HCT116 (cell line): ENCODE measurements at regions not wholly inside any gene's neighbourhood (a gene's known extent, or its start where the extent isn't known, plus 50 kb on each side); places are given as distances from the start of the nearest gene placed in this dataset.

ENCODE experiments used
- ATAC-seq: fragments of 200-7000 bp; cut with Tn5 transposase; 2 replicates; pipeline ENCODE4 v1.9.1; 2020; ENCODE audit warnings: mild to moderate bottlenecking, moderate library complexity
- BruUV-seq: library from RNA; stranded (reverse); fragments of 400-500 nt; replicated peaks from 2 replicates; lab custom pipeline; 2021; lab: Mats Ljungman, UMichigan
- CTCF ChIA-PET: fragments of 300-600 bp; sonication (Branson Sonifier 250); formaldehyde crosslinking; loops from one replicate; lab custom pipeline; 2021; ENCODE audit warnings: antibody characterized with exemption; lab: Charles Lee
- POLR2A ChIA-PET: fragments of 300-600, 350-600 bp; sonication (Branson Sonifier 250); formaldehyde crosslinking; loops from one replicate; lab custom pipeline; 2021; ENCODE audit warnings: antibody characterized with exemption; lab: Charles Lee
- RAD21 ChIA-PET, 2 experiments: fragments of 300-600 bp; sonication (Branson Sonifier 250); formaldehyde crosslinking; loops; one replicate each; lab custom pipeline; 2023; ENCODE audit warnings: low total read pairs in 2 of 2; ENCODE audit not compliant: uncharacterized antibody in 2 of 2, unreplicated experiment in 2 of 2, low non-redundant PET in 1 of 2; lab: Charles Lee
- DNase-seq: peaks from one replicate; pipeline ENCODE4 v3.0.0-alpha.2; 2010; ENCODE audit warnings: low read depth, low spot score
- H2AFZ ChIP-seq: fragments of 200-600 bp; shearing (Covaris generic), sonication (generic); 2 replicates; pipeline ENCODE4 v1.6.1; 2017; ENCODE audit warnings: low read depth, mixed run types, mixed read lengths, antibody characterized with exemption, low read length; ENCODE audit not compliant: poor library complexity, severe bottlenecking
- H3K27ac ChIP-seq: 2 replicates; pipeline ENCODE4 v1.5.1; 2012; ENCODE audit warnings: low read depth, low read length
- H3K27me3 ChIP-seq: fragments of 200-600 bp; sonication (generic); 2 replicates; pipeline ENCODE4 v1.6.1; 2016; ENCODE audit warnings: mixed run types, low read length, mixed read lengths; ENCODE audit not compliant: insufficient read depth
- H3K36me3 ChIP-seq, 2 experiments: fragments of 200-500 bp in 1 of 2; fragments of 200-600 bp in 1 of 2; sonication (Bioruptor generic) in 1 of 2; sonication (generic) in 1 of 2; 2 replicates each; pipeline versions ENCODE4 v1.5.1 to v1.6.1; 2014 to 2016; ENCODE audit warnings: low read length in 2 of 2, inconsistent platforms in 1 of 2, mixed read lengths in 1 of 2, mixed run types in 1 of 2; ENCODE audit not compliant: insufficient read depth in 2 of 2, control insufficient read depth in 1 of 2
- H3K4me1 ChIP-seq, 2 experiments: fragments of 200-600 bp in 1 of 2; sonication (generic) in 1 of 2; 2 replicates each; pipeline versions ENCODE4 v1.5.1 to v1.6.1; 2012 to 2017; ENCODE audit warnings: low read length in 2 of 2, inconsistent platforms in 1 of 2, mild to moderate bottlenecking in 1 of 2, mixed read lengths in 1 of 2, mixed run types in 1 of 2, moderate library complexity in 1 of 2; ENCODE audit not compliant: insufficient read depth in 2 of 2, control insufficient read depth in 1 of 2
- H3K4me2 ChIP-seq: fragments of 200-600 bp; sonication (generic); 2 replicates; pipeline ENCODE4 v1.6.1; 2017; ENCODE audit warnings: mixed run types, low read length, mixed read lengths
- H3K4me3 ChIP-seq, 2 experiments: fragments of 200-600 bp in 1 of 2; sonication (generic) in 1 of 2; replicated peaks in 1 of 2; 2 replicates each; pipeline ENCODE4 v1.5.1; 2011 to 2016; ENCODE audit warnings: low read length in 2 of 2, control low read depth in 1 of 2, low read depth in 1 of 2, mild to moderate bottlenecking in 1 of 2, mixed read lengths in 1 of 2, mixed run types in 1 of 2
- H3K79me2 ChIP-seq: fragments of 200-600 bp; sonication (generic); 2 replicates; pipeline ENCODE4 v1.6.1; 2017; ENCODE audit warnings: mild to moderate bottlenecking, mixed run types, low read length, moderate library complexity, mixed read lengths; ENCODE audit not compliant: insufficient read depth
- H3K9ac ChIP-seq: fragments of 200-600 bp; sonication (generic); 2 replicates; pipeline ENCODE4 v1.6.1; 2016; ENCODE audit warnings: low read length, mixed read lengths
- H3K9me2 ChIP-seq: fragments of 200-600 bp; sonication (generic), shearing (Covaris generic); 2 replicates; pipeline ENCODE4 v1.6.1; 2017; ENCODE audit warnings: mixed run types, mild to moderate bottlenecking, moderate library complexity; ENCODE audit not compliant: insufficient read depth
- H3K9me3 ChIP-seq, 2 experiments: fragments of 200-500 bp in 1 of 2; fragments of 200-600 bp in 1 of 2; sonication (Bioruptor generic) in 1 of 2; sonication (generic) in 1 of 2; 2 replicates each; pipeline ENCODE4 v1.6.1; 2014 to 2017; ENCODE audit warnings: low read length in 2 of 2, mixed read lengths in 2 of 2, inconsistent platforms in 1 of 2, low read depth in 1 of 2, mild to moderate bottlenecking in 1 of 2, mixed run types in 1 of 2, moderate library complexity in 1 of 2; ENCODE audit not compliant: control insufficient read depth in 1 of 2, insufficient read depth in 1 of 2
- H4K20me1 ChIP-seq: fragments of 200-600 bp; sonication (generic), shearing (Covaris generic); 2 replicates; pipeline ENCODE4 v1.6.1; 2017; ENCODE audit warnings: mixed run types, mild to moderate bottlenecking, moderate library complexity; ENCODE audit not compliant: insufficient read depth
- ATF3 ChIP-seq: IDR thresholded peaks from 2 replicates; pipeline ENCODE4 v1.6.1; 2012
- CBX3 ChIP-seq: IDR thresholded peaks from 2 replicates; pipeline ENCODE4 v1.6.1; 2012; ENCODE audit warnings: low read depth
- CTCF ChIP-seq, 3 experiments: fragments of 200-600 bp in 1 of 3; sonication (generic) in 1 of 3; IDR thresholded peaks in 2 of 3; conservative IDR thresholded peaks in 1 of 3; 2 replicates each; pipeline ENCODE4 v1.5.1; 2012 to 2017; ENCODE audit warnings: low read depth in 2 of 3, low read length in 2 of 3, antibody characterized with exemption in 1 of 3, borderline replicate concordance in 1 of 3, control low read depth in 1 of 3, mild to moderate bottlenecking in 1 of 3, mixed read lengths in 1 of 3, mixed run types in 1 of 3, moderate library complexity in 1 of 3; ENCODE audit not compliant: insufficient read depth in 1 of 3
- EGR1 ChIP-seq: IDR thresholded peaks from 2 replicates; pipeline ENCODE4 v1.6.1; 2012; ENCODE audit warnings: low read depth
- ELF1 ChIP-seq: IDR thresholded peaks from 2 replicates; pipeline ENCODE4 v1.6.1; 2012; ENCODE audit warnings: low read depth, borderline replicate concordance
- EZH2 ChIP-seq: fragments of 200-600 bp; sonication (generic); IDR thresholded peaks from 2 replicates; pipeline ENCODE4 v1.6.1; 2017; ENCODE audit warnings: antibody characterized with exemption, mixed run types
- EZH2phosphoT487 ChIP-seq: fragments of 200-600 bp; IDR thresholded peaks from 2 replicates; pipeline ENCODE4 v1.6.1; 2018; ENCODE audit warnings: antibody characterized with exemption, borderline replicate concordance
- FOSL1 ChIP-seq: IDR thresholded peaks from 2 replicates; pipeline ENCODE4 v1.6.1; 2012; ENCODE audit warnings: low read depth
- JUND ChIP-seq: IDR thresholded peaks from 2 replicates; pipeline ENCODE4 v1.6.1; 2012
- MAX ChIP-seq: IDR thresholded peaks from 2 replicates; pipeline ENCODE4 v1.6.1; 2012
- RAD21 ChIP-seq: IDR thresholded peaks from 2 replicates; pipeline ENCODE4 v1.6.1; 2012; ENCODE audit warnings: low read depth, mild to moderate bottlenecking
- SP1 ChIP-seq: IDR thresholded peaks from 2 replicates; pipeline ENCODE4 v1.6.1; 2012; ENCODE audit warnings: low read depth
- TCF7L2 ChIP-seq: IDR thresholded peaks from 2 replicates; pipeline ENCODE4 v1.7.0; 2011; ENCODE audit warnings: borderline replicate concordance, inconsistent platforms; ENCODE audit not compliant: insufficient read depth, insufficient read length; ENCODE audit errors: extremely low read depth
- YY1 ChIP-seq: IDR thresholded peaks from 2 replicates; pipeline ENCODE4 v1.6.1; 2011; ENCODE audit warnings: low read length, low read depth, moderate library complexity, mild to moderate bottlenecking; ENCODE audit not compliant: insufficient replicate concordance; ENCODE audit errors: extremely low read depth
- ZBTB33 ChIP-seq: IDR thresholded peaks from 2 replicates; pipeline ENCODE4 v1.6.1; 2011; ENCODE audit warnings: mild to moderate bottlenecking, low read length, moderate library complexity; ENCODE audit not compliant: insufficient replicate concordance; ENCODE audit errors: extremely low read depth
- ZFX ChIP-seq: fragments of 450-650 bp; IDR thresholded peaks from 2 replicates; pipeline ENCODE4 v1.6.1; 2017
- ZNF274 ChIP-seq: fragments of 200-500 bp; sonication (Bioruptor generic); IDR thresholded peaks from 2 replicates; pipeline ENCODE4 v1.6.1; 2014; ENCODE audit warnings: mild to moderate bottlenecking, low read depth, low read length, inconsistent platforms
- intact Hi-C: fragments of 100-400 bp; cut with micrococcal nuclease; formaldehyde crosslinking; loops from 2 replicates; pipeline ENCODE4 v1.10.0; 2022

- no peaks in the 10 kb centered on the region for H3K4me1 ChIP-seq
- no peaks in the 10 kb centered on the region for H3K36me3 ChIP-seq
- TF ChIP-seq EGR1 (no peak), MAX (no peak), ZBTB33 (no peak), ATF3 (no peak), SP1 (no peak), RAD21 (no peak), ZNF274 (no peak), ELF1 (no peak), ZFX (no peak), FOSL1 (no peak), TCF7L2 (no peak), CBX3 (no peak), JUND (no peak), CTCF (IDR thresholded peaks at IDR 0.05 in 2 of 3, conservative IDR thresholded peaks at IDR 0.05 in 1 of 3; ENCODE audit: borderline replicate concordance in 1 of 3, insufficient read depth in 1 of 3, low read depth in 2 of 3, low read length in 2 of 3) (no peak), EZH2phosphoT487 (no peak), YY1 (no peak), EZH2 (no peak)
- DNase-seq (no peak), ATAC-seq (no peak)
- H3K4me2 ChIP-seq: no peak overlapping the region
- H3K79me2 ChIP-seq: no peaks in the 10 kb centered on the region
- POLR2A ChIA-PET: no interaction called here
- no peak overlapping the region for H3K9ac ChIP-seq
- RAD21 ChIA-PET: no interaction called here
- H2AFZ ChIP-seq: no peak overlapping the region
- no TSS peak for BruUV-seq
- H3K27me3 ChIP-seq: peaks cover 7% of the 10 kb centered on the region; the same call in 1 of the 2 replicates
- H3K4me3 ChIP-seq: no peak overlapping the region
- CTCF ChIA-PET: no interaction called here
- H3K9me3 ChIP-seq: no peaks in the 10 kb centered on the region
- no peak overlapping the region for H3K27ac ChIP-seq
- intact Hi-C loops: no loop called here
- H3K9me2 ChIP-seq: no peaks in the 10 kb centered on the region
- no peaks in the 10 kb centered on the region for H4K20me1 ChIP-seq
Measured at GRCh38 chr2:67243919-67244318, 153.2 kb upstream of the ETAA1 start.
